ENCODE measurements at regions not wholly inside any gene's neighbourhood (a gene's known extent, or its start where the extent isn't known, plus 50 kb on each side); places are given as distances from the start of the nearest gene placed in this dataset.

- dilution Hi-C loops (cut with HindIII; ENCODE audit: low sequenced_read_pairs, unreplicated experiment): no loop called here
- H3K4ac ChIP-seq (ENCODE audit: low read depth, low read length): no peak overlapping the region
These were observed 371.2 kb downstream of the BCL11B start for GRCh38 chr14:98900798-98901197.

More at GRCh38 chr14:98900798-98901197, 371.2 kb downstream of the BCL11B start:
- Histone ChIP-seq H3K4me1 (ENCODE audit: control insufficient read depth, insufficient read depth, low read length) (no peaks in the 10 kb centered on the region), H3K4me3 (ENCODE audit: insufficient read depth, low read depth, low read length) (no peak overlapping the region), H3K79me1 (ENCODE audit: low read depth in 1 of 2, low read length in 2 of 2) (no peaks in the 10 kb centered on the region), H3K4me2 (ENCODE audit: low read depth, low read length) (no peak overlapping the region), H2BK20ac (ENCODE audit: low read depth, low read length) (no peak overlapping the region), H3K18ac (ENCODE audit: low read depth, low read length) (no peak overlapping the region), H3K27me3 (ENCODE audit: control insufficient read depth, insufficient read depth, low read length) (no peaks in the 10 kb centered on the region), H3K9me1 (ENCODE audit: insufficient read depth, low read length) (no peaks in the 10 kb centered on the region), H2AFZ (replicated peaks; ENCODE audit: low read length, poor library complexity) (no peak overlapping the region), H4K5ac (ENCODE audit: low read depth, low read length) (no peak overlapping the region), H2BK15ac (ENCODE audit: low read depth, low read length) (no peak overlapping the region), H3K23ac (ENCODE audit: low read depth, low read length) (no peak overlapping the region), H3K9me3 (ENCODE audit: control insufficient read depth, insufficient read depth, low read length) (peaks cover 44% of the 10 kb centered on the region), H4K20me1 (ENCODE audit: insufficient read depth, low read length) (no peaks in the 10 kb centered on the region), H2AK5ac (ENCODE audit: low read depth, low read length) (no peak overlapping the region), H2BK5ac (ENCODE audit: low read depth, low read length, poor library complexity, severe bottlenecking) (no peak overlapping the region), H3K27ac (ENCODE audit: insufficient read depth, low read length) (no peak overlapping the region), H3K9ac (ENCODE audit: low read depth, low read length) (no peak overlapping the region), H3K36me3 (ENCODE audit: control insufficient read depth, insufficient read depth, low read length) (no peaks in the 10 kb centered on the region), H3K14ac (replicated peaks; ENCODE audit: low read depth, low read length) (no peak overlapping the region), H4K91ac (ENCODE audit: insufficient read depth, low read depth, low read length) (no peak overlapping the region), H4K8ac (ENCODE audit: low read depth in 2 of 2, low read length in 2 of 2) (no peak overlapping the region), H2AK9ac (replicated peaks; ENCODE audit: low read depth, low read length, poor library complexity) (no peak overlapping the region), H3K56ac (ENCODE audit: extremely low read depth, insufficient read depth, low read length) (no peak overlapping the region), H2BK120ac (ENCODE audit: low read depth, low read length) (no peak overlapping the region)
- CTCF ChIA-PET: no interaction called here
- no TSS peak for BruUV-seq (replicated peaks)
- TF ChIP-seq NFE2L2 (IDR thresholded peaks at IDR 0.05; ENCODE audit: low read depth, low read length) (no peak), FOS (IDR thresholded peaks at IDR 0.05; ENCODE audit: low read depth, low read length) (no peak), SMC3 (IDR thresholded peaks at IDR 0.05; ENCODE audit: low read depth, low read length) (no peak), BHLHE40 (IDR thresholded peaks at IDR 0.05; ENCODE audit: low read depth, low read length) (no peak), CHD1 (IDR thresholded peaks at IDR 0.05; ENCODE audit: low read depth, low read length) (no peak), POLR2A (IDR thresholded peaks at IDR 0.05; ENCODE audit: low read depth, low read length) (no peak), MXI1 (IDR thresholded peaks at IDR 0.05; ENCODE audit: borderline replicate concordance, low read depth, low read length) (no peak), RAD21 (IDR thresholded peaks at IDR 0.05; ENCODE audit: low read length) (no peak), RFX5 (IDR thresholded peaks at IDR 0.05; ENCODE audit: low read depth, low read length) (no peak), MAZ (IDR thresholded peaks at IDR 0.05; ENCODE audit: borderline replicate concordance, low read depth, low read length) (no peak), CEBPB (IDR thresholded peaks at IDR 0.05; ENCODE audit: low read depth, low read length) (no peak), MAFK (IDR thresholded peaks at IDR 0.05; ENCODE audit: low read depth, low read length) (no peak)
- TF ChIP-seq, protein P1, sequence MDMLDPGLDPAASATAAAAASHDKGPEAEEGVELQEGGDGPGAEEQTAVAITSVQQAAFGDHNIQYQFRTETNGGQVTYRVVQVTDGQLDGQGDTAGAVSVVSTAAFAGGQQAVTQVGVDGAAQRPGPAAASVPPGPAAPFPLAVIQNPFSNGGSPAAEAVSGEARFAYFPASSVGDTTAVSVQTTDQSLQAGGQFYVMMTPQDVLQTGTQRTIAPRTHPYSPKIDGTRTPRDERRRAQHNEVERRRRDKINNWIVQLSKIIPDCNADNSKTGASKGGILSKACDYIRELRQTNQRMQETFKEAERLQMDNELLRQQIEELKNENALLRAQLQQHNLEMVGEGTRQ (IDR thresholded peaks at IDR 0.05; ENCODE audit: low read depth, low read length): no peak
- TF ChIP-seq, protein P2, sequence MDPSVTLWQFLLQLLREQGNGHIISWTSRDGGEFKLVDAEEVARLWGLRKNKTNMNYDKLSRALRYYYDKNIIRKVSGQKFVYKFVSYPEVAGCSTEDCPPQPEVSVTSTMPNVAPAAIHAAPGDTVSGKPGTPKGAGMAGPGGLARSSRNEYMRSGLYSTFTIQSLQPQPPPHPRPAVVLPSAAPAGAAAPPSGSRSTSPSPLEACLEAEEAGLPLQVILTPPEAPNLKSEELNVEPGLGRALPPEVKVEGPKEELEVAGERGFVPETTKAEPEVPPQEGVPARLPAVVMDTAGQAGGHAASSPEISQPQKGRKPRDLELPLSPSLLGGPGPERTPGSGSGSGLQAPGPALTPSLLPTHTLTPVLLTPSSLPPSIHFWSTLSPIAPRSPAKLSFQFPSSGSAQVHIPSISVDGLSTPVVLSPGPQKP (IDR thresholded peaks at IDR 0.05; ENCODE audit: borderline replicate concordance, low read depth, low read length): no peak
- TF ChIP-seq, protein P3, sequence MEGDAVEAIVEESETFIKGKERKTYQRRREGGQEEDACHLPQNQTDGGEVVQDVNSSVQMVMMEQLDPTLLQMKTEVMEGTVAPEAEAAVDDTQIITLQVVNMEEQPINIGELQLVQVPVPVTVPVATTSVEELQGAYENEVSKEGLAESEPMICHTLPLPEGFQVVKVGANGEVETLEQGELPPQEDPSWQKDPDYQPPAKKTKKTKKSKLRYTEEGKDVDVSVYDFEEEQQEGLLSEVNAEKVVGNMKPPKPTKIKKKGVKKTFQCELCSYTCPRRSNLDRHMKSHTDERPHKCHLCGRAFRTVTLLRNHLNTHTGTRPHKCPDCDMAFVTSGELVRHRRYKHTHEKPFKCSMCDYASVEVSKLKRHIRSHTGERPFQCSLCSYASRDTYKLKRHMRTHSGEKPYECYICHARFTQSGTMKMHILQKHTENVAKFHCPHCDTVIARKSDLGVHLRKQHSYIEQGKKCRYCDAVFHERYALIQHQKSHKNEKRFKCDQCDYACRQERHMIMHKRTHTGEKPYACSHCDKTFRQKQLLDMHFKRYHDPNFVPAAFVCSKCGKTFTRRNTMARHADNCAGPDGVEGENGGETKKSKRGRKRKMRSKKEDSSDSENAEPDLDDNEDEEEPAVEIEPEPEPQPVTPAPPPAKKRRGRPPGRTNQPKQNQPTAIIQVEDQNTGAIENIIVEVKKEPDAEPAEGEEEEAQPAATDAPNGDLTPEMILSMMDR (conservative IDR thresholded peaks at IDR 0.05; ENCODE audit: low read depth, low read length): no peak
- intact Hi-C loops (cut with micrococcal nuclease): no loop called here
- ATAC-seq (ENCODE audit: low read depth) (no peak), DNase-seq (no peak)
- in situ Hi-C loops (cut with MboI; ENCODE audit: low sequenced_read_pairs): no loop called here
- WGBS, 2 experiments (ENCODE audit: extremely low coverage in 2 of 2, insufficient read length in 1 of 2): no CpG with 5 or more reads among the region's 4 CpGs
- POLR2A ChIA-PET (ENCODE audit: unreplicated experiment): no interaction called here

Data from IMR-90 (cell line).